ENCODE measurements at regions not wholly inside any gene's neighbourhood (a gene's known extent, or its start where the extent isn't known, plus 50 kb on each side); places are given as distances from the start of the nearest gene placed in this dataset.

DNA sequence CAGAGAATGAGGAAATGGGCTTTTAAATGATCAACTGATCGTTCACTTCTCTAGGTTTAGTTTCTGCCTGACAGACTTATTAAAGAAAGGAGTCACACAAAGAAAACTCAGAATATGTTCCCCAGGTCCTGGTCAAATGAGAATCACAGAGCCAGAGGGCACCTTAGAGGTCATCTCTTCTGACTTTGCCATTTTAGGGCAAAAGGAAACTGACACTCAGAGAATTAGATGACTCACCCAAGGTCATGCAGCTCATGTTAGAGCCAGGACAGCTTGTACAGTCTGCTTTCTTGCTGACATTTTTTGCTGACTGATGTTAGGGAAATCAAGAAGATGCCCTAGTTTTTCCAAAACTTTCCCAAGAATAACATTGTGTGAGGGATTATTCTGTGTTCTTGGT is 312.7 kb upstream of the SP8 start:
- DNase-seq: no peak

DNA sequence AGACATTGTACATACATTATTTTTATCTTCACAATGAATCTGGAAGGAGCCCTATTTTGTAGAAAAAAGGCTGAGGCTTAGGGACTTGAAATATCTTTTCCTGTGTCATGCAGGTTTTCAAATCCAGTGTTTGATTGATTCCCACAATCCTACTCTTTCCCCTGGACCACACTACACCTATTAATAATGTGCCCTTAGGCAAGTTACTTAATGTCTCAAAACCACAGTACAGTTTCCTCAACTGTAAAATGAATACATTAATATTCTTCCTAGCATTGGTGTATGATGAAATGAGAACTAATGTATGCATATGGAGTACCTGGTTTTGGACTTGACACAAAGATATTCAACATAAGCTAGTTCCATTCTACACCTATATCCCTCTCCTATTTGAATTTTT is 313.3 kb upstream of the SP8 start:
- DNase-seq: no peak

DNA sequence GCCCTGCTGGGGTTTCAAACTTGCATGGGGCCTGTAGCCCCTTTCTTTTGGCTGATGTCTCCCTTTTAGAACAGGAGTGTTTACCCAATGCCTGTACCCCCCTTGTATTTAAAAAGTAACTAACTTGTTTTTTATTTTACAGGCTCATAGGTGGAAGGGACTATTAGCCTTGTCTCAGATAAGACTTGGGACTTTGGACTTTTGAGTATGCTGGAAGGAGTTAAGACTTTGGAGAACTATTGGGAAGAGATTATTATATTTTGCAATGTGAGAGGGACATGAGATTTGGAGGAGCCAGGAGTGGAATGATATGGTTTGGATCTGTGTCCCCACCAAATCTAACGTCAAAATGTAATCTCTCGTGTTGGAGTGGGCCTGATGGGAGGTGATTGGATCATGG is 314.9 kb upstream of the SP8 start:
- DNase-seq: no peak

DNA sequence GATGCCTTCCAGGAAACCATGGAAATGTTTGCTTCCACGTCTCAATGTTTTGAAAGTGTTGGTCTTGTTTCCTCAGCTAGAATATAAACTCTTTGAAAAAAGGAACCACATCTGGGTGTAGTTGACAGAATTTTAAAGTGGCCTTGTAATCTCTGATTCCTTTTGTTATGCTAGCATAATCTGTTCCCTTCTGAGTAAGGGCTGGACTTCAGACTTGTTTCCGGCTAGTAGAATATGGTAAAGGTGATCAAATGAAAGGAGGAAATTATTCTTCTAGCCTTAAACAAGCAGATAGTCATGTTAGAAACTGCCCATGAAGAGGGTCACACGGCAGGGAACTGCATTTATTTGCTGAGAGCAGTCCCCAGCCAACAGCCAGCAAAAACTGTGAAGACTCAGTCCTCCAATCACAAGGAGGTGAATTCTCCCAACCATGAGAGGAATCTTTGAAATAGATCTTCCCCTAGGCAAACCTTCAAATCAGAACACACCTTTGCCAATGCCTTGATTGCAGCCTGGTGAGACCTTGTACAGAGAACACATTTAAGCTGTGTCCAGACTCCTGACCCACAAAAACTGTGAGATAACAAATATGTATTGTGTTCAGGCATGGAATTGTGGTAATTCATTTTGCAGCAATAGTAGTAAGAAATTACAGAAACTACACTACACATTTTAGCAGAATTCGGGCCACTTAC is 316.9 kb upstream of the SP8 start:
- no peak for DNase-seq

DNA sequence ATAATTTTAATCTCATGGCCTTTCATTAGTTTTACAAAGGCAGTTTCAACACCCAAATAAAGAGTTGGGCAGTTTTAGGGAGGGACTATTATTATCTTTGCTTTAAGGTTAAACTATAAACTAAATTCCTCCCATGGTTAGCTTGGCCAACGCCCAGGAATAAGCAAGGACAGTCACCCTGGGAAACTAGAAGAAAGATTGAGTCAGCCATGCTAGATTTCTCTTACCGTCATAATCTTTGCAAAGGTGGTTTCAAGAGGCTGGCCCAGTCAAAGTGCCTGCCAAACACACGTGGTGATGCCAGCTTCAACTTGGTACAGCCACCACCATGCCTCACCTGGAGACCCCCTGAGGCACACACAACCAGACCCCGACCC is 317.4 kb upstream of the SP8 start:
- no peak for DNase-seq

DNA sequence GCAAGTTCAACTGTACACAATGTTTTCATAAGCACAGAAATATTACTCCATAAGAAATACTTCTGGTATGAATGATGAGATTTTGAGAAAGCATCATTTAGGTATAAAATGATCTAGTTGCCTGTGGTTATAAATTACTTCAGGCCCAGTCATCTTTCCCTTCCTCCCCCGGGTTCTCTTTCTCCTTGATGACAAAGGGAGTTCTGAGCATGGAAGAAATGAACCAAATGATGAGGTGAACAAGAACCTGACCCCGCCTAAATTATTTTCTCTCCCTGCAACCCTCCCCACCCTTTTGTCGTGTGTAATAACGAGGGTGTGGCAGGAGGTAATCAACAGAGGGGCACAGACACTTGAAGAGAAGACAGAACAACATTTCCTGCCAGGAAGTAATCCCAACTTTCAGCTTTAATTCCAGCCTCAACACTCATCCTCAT is 319.6 kb upstream of the SP8 start:
- no peak for DNase-seq

DNA sequence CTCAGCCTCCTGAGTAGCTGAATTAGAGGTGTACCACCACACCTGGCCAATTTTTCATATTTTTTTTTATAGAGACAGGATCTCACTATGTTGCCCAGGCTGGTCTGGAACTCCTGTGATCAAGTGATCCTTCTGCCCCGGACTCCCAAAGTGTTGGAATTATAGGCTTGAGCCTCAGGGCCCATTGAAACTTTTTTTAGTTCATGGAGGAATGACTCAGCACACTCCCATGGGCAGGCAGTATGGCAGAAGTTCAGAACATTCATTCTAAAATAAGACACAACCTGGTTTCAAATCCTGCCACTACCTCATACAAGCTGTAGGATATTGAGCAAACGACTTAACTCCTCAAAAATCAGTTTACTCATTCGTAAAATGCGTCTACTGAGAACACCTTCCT is 320.4 kb upstream of the SP8 start:
- no peak for DNase-seq

DNA sequence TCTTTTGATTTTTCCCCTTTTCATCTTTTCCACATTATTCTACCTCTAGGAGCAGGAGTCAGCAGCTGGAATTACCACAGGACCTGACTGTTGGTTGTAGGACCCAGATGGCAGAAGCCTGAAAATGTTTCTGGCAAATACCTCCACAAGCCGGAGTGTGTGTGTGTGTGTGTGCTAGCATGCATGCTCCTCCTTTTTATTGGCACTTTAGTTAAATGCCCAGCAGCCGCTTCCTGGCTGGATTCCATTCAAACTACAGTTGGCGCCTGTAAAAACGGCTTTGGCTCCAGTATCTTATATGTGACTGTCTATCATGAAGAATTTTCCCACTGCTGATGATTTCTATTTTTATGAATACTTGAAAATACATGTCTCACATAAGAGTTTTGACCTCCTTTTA is 319.7 kb upstream of the SP4 start:
- no peak for DNase-seq

DNA sequence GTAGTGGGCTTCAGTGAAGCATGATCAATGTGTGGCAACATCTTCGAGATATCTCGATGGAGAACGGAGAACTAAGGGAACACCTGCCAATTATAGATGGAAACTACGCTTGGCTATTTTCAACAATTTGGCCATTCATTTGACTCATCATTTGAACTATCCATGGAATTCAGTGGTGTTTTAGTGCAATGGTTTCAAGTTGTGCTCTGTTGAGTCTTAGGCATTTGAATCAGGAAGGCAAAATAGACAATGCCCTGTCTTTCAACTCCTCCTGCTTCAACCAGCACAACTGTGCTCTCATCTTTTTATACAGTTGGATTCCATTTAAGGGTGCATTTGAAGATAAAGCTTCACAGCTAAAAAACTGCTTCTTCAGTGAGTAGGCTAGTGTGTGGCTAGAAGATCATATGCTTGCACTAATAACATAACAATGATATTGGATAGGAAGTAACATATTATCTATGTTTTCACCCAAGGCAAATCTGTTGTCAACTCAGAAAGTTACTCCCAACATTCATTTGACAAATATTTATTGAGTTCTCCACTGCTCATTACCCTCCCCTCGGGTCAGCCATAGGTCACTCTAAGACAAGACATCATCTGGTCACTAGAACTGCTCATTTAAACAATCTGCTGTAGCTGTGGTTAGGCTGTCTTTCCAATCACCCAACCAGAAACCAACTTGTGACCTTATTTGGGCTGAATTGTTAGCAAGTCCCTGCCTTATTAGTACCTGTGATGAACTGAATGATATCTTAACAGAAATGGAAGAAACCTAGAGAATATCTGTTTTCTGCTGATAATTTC is 314.1 kb upstream of the SP4 start:
- no peak for DNase-seq

DNA sequence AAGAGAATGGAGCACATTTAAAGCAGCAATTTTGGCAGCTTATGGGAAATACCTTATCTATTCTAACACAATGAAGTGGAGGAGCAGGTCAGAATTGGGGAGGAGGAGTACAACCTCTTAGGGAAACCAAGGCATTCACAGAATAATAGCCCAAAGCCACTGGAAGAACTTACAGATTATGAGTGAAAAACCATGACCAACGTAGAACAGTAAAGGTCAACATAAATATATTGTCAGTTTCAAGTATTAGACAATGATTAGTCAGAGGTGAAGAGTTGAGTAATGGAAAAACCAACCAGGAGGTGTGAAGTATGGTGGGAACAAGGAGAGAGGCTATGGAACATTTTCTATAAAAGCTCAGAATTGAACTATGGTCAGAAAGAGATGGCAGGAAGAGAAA is 304.3 kb upstream of the SP4 start:
- DNase-seq: no peak

DNA sequence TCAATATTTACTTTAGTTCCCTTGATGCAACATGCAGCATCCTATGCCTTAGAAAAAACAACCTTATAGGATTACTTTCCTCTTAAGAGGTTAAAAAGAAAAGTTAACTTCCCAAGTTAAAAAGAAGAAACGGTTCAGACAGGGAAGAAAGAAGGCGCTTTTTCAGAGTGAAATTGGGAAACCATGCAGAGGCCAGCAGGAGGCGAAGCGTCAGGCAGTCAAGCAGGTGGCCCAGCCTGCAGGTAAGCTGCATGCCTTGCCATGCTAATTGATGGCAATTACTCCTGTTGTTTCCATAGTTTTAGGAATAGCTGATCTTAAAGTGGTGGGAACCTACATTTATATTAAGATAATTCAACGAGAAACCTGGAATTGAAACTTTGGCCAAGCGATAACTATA is 302.6 kb upstream of the SP4 start:
- no peak for DNase-seq

DNA sequence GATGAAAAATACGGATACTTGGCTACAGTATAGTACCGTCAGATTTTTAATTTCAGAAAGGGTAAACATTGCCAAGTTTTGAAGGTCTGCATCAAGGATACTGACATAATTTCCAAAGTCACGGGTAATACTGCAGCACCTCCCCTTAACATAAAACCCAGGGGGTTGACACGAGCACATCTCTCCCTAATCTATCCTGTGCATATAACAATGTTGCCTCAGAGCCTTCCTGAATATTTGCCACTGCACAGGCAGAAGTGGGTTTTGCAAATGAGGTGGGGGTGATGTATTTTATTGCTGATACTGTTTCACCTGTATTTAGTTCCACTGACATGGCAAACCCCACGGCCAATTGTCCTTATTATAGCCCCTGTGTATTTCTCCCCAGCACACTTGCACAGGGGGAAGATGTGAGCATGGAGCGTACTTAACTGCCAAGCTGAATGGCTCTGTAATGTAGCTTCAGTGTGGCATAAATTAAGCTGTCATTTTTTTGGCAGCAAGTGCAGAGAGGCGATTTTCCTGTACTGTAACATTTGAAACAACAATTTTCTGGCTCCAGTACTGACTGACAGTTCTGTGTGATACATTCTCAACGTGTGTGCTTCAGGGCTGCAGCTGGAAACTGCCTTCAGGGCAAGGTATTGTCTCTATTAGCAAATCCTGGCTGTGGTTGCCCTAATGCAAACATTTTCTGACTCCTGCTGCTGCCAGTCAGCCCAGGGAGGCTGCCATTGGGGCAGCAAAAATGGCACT is 299.6 kb upstream of the SP4 start:
- no peak for DNase-seq

DNA sequence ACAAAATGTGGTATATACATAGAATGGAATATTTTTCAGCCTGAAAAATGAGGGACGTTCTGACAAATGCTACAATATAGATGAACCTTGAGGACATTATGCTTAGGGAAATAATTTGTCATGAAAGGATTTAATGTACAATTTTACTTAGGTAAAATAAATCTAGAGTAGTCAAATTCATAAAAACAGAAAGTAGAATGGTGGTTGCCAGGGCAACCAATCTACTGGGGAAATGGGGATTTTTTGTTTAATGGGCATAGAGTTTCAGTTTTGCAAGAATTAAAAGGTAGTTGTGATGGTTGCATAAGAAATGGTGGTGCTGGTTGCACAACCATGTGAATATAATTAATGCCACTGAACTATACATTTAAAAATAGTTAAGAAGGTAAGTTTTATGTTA is 296.0 kb upstream of the SP4 start:
- no peak for DNase-seq

DNA sequence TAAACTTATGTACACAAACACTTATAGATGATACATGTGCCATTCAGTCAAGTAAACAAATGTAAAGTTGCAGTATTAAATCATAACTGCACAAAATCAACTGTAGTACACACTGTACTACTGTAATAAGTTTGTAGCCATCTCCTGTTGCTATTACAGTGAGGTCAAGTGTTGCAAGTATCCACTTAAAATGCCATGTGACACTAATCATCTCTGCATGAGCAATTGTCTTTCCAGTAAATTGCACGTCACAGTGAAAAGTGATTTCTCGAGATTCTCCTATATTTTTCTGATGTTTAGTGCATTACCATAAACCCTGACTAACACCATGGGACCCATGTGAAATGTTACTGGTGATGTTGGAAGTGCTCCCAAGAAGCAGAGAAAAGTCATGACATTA is 293.3 kb upstream of the SP4 start:
- DNase-seq: no peak

DNA sequence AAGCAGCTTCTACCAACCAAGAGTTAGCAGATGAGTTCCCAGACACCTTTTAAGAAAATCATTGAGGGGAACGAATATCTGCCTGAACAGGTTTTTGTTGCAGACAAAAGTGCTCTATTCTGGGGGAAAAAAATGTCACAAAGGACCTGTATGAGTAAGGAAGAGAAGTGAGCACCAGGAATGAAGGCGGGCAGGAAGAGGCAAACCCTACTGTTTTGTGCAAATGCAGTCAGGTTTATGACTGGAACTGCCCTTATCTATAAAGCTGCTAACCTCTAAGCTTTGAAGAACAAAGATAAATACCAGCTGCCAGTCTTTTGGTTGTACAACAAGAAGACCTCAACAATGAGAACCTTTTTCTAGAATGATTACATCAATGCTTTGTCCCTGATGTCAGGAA is 292.4 kb upstream of the SP4 start:
- DNase-seq: no peak

DNA sequence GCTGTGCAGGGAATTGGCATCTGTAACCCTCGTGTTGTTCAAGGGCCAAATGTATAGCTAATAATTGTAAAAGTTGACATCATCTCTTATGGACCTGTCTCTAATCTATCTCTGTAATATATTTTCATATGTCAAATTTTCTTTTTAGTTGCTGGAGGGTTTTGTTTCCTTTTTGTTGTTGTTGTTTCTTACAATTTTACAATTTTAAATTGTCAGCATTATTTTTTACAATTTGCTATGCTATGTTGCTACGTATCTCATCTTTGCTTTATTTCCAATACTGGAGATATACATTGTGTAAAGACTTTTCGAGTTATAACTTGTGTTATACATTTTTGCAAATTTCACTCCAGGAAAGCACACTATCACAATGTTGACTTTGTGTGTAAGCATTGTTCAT is 290.2 kb upstream of the SP4 start:
- no peak for DNase-seq

DNA sequence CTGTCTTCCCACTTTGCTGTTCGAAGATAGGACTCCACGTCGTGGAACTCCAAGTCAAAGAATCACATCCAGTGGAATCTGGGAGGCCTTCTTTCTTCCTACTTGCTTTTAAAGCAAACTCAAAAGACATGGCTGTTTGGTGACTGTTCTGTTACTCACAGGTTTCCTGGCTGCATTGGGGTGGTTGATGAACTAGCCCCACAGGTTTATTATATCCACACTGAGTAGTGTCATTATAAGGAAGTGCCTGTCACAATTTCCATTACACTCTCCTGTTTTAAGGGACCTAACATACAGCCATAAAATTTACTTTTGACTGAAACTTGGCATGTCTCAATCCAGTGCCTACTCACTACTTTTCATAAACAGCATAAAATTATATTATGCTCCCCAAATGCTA is 287.3 kb upstream of the SP4 start:
- no peak for DNase-seq

DNA sequence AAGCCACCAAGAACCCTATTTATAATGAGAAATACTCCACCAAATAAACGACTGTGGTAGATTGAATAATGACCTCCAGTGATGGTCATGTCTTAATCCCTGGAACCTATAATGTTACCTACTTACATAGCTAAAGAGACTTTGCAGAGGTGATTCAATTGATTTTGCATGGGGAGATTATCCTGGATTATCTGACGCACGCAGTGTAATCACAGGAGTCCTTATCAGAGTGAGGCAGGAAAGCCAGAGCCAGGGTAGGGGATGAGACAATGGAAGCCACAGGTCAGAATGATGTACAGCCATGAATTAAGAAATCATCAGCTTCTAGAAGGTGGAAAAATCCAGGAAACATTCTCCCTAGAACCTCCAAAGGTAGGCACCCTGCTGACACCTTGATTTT is 286.4 kb upstream of the SP4 start:
- DNase-seq: no peak

DNA sequence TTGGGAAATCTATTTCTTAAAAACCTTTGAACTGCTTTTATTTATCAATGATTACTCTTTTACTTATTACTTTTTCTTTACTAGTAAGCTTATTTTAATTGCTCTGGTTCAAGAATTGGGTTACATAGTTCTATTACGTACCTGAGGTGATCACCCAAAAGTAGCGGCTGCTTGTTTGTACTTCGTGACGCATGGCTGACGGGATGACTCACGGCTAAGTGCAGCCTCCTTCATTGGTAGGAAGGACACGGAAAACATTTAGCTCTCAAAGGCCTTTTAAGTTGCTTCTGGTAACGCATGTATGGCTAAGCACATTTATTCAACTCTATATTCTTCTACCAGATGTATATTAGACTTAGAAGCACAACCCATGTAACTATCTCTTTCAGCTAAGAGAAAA is 285.8 kb upstream of the SP4 start:
- no peak for DNase-seq

DNA sequence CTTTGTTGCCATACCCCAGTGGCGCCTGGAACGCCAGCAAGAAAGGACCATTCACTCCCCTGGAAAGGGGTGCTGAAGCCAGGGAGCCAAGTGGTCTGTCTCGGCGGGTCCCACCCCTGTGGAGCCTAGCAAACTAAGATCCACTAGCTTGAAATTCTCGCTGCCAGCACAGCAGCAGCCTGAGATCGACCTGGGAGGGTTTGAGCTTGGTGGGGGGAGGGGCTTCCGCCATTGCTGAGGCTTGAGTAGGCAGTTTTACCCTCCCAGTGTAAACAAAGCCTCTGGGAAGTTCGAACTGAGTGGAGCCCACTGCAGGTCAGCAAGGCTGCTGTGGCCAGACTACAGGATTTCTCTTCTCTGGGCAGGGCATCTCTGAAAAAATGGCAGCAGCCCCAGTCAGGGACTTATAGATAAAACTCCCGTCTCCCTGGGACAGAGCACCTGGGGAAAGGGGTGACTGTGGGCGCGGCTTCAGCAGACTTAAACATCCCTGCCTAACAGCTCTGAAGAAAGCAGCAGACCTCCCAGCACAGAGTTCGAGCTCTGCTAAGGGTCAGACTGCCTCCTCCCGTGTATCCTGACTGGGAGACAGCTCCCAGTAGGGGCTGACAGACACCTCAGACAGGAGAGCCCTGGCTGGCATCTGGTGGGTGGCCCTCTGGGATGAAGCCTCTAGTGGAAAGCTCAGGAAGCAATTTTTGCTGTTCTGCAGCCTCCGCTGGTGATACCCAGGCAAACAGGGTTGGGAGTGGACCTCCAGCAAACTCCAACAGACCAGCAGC is 281.1 kb upstream of the SP4 start:
- no peak for DNase-seq

DNA sequence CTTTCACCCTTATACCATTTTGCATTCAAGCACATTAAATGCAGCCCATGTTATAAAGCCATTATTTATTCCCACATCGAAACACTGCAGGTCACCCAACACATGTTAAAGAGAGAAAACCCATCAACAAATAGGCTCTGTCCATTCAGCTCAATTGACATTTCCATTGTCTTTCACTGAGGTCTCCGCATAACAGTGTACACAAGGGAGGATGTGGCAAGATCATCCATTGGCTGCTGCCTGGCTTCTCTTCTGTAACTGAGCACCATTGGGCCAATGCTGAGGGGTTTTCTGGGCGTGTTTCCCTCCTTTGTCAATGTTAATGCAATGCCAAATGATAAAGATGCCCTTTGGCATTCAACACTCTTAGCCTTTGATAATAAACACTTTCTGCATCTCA is 278.1 kb upstream of the SP4 start:
- no peak for DNase-seq

DNA sequence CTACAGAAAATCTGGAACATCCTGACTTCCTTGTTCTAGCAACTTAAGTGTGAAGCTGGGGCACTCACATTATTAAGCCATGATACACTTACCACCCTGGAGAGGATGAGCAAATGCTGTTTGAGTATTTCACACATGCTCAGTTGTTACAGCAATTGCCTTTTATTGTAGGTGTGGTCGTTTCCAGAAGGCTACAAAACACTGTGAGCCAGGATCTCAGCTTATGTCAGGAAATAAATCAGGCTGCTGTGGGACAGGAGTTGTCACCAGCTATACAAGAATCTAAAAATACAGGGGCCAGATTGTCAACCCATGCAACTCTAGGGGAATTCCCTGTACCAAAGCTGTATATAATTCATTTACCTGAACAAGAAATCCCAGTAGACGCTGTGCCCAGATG is 273.3 kb upstream of the SP4 start:
- no peak for DNase-seq

DNA sequence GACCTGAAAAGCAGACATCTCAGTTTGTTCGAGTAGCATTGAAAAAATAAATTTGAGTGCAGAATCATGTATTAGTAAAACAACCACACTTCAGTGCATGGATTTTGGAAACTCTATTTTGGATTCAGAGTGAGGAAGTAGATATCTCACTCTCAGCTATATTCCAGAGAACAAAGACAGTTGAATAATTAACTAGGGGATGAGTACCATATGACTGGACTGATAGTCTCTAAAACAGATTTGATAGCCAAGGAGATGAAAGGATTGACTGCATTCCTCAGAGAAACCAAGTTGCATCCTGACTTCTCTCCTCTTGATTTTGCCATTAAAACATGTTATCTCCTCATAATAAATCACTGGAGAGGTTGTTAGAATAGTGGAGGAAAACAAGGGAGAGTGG is 268.4 kb upstream of the SP4 start:
- DNase-seq: no peak
